ENCODE measurements at regions not wholly inside any gene's neighbourhood (a gene's known extent, or its start where the extent isn't known, plus 50 kb on each side); places are given as distances from the start of the nearest gene placed in this dataset.

DNA sequence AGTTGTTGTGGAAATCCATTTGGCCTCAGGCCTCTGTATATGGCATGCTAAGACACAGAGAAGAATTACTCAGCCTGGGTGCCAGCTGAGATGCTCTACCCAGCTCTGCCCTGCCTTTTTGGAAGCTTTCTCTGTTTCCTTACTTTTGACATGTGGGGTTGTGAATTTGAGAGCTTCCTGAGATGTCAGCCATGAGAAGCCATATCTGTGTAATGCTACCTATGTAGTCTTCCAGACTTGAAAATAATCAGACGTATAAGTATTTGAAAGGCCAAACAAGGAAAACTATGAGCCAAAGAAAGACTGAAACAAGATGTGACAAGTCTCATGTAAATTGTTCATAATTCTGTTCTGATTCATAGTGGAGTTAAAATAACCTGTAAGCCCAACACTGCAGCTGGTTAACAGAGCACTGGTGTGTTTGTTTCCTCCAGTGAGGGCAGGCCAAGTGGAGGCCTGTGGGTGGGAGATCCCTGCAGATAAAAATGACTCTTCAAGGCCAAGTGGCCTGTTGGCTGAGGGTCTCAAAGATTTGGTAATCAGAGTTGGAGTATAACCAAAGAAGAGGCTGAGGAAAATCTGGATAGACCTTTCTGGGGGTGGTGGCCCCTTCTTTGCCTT lies 94.0 kb downstream of the TMX1 start:
- no peak for DNase-seq
- no peaks in the 10 kb centered on the region for H3K9me3 ChIP-seq
- FAIRE-seq: no peak
- no peaks in the 10 kb centered on the region for H3K36me3 ChIP-seq
- H3K27me3 ChIP-seq: no peaks in the 10 kb centered on the region
- no peak overlapping the region for H3K27ac ChIP-seq
- 86 to 90% methylated on average over 1 of the region's 1 CpG for WGBS, 2 donors
- ATAC-seq: peak in 2 of 4 donors; percentile 34 to 36
- intact Hi-C loops (cut with DNase I): no loop called here
- TF ChIP-seq, protein P1, sequence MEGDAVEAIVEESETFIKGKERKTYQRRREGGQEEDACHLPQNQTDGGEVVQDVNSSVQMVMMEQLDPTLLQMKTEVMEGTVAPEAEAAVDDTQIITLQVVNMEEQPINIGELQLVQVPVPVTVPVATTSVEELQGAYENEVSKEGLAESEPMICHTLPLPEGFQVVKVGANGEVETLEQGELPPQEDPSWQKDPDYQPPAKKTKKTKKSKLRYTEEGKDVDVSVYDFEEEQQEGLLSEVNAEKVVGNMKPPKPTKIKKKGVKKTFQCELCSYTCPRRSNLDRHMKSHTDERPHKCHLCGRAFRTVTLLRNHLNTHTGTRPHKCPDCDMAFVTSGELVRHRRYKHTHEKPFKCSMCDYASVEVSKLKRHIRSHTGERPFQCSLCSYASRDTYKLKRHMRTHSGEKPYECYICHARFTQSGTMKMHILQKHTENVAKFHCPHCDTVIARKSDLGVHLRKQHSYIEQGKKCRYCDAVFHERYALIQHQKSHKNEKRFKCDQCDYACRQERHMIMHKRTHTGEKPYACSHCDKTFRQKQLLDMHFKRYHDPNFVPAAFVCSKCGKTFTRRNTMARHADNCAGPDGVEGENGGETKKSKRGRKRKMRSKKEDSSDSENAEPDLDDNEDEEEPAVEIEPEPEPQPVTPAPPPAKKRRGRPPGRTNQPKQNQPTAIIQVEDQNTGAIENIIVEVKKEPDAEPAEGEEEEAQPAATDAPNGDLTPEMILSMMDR (IDR thresholded peaks at IDR 0.05): no peak
- no peaks in the 10 kb centered on the region for H3K4me1 ChIP-seq
- no peak overlapping the region for H3K4me3 ChIP-seq

DNA sequence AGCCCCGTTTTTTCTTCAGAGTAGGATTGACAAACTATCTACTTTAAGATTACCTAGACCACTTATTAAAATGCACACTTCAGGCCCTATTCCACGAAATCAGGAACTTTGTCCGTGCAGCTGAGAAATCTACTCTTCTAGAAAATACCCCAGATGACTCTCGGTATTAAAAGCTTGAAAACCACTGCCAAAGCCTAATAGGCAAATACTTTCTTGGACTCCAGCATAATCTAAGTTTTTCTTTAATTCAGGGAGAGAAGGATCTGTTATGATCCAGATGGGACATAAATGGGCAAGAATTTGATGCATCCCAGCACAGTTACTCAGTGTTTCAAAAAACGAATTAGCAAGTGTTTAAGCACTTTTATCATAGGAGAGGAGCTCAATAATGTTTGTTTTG lies 94.5 kb downstream of the TMX1 start:
- no peak for ATAC-seq
- no peaks in the 10 kb centered on the region for H3K9me3 ChIP-seq
- no peaks in the 10 kb centered on the region for H3K36me3 ChIP-seq
- H3K4me3 ChIP-seq: no peak overlapping the region
- WGBS, 2 donors: 58 to 73% methylated on average over 5 of the region's 5 CpGs
- no peak for FAIRE-seq
- TF ChIP-seq, protein P1 (IDR thresholded peaks at IDR 0.05): no peak
- no peaks in the 10 kb centered on the region for H3K4me1 ChIP-seq
- no peak for DNase-seq
- H3K27me3 ChIP-seq: no peaks in the 10 kb centered on the region
- intact Hi-C loops (cut with DNase I): no loop called here
- no peak overlapping the region for H3K27ac ChIP-seq

DNA sequence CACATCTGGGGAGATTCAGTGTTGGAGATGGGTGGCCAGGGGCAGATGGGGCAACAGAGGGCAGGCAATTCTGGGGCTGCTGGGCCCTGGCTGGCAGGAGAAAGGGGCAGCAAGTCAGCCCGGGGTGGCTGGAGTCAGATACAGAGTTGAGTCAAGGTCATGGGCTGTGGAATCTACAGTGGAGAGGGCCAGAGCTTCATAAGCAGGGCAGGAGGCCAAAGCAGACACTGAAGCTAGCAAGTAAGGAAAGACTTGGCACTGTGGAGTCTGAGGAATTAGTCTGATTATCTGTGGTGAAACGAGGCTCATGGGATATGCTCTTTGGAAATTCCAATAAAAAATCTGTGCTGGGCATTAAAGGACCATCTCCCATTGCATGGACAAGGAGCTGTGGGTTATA lies 95.5 kb downstream of the TMX1 start:
- 14 to 19% methylated on average over 2 of the region's 2 CpGs for WGBS, 2 donors

DNA sequence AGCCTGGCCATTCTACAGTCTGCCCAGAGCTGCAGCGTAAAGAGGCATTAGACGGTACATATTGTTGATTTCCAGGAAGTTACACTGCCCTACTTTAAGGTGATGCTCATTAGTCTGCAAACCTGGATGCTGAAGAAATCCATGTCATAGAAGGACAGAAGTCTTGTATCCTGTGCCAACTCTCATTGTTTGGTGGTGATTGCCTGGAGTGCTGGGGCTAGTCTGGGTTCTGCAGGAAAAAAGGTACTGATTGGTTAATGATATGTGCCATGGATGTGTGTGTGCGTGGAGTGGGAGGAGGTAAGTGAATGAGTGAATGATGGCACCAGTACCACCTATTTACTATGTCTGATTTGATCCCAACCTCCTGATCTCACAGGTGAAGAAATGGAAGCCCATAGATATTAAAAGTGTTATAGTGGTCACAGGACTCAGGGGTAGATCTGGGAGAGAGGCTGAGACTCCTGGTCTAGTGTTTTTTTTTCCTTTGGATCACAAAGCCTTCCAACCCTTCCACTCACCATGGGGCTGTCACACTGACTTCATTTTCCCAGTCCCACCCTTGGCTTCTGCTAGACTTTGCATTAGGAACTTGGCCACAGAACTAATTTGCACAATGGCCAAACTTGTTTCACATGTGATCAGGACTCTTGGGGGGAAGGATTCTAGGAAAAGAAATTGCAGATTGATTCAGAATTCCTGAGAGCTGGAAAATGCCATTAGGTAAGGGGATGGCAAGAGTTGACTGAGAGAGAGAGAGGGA lies 96.1 kb downstream of the TMX1 start:
- Histone ChIP-seq H3K27ac (no peak overlapping the region), H3K36me3 (no peaks in the 10 kb centered on the region), H3K4me3 (no peak overlapping the region), H3K9me3 (no peaks in the 10 kb centered on the region), H3K4me1 (no peaks in the 10 kb centered on the region), H3K27me3 (no peaks in the 10 kb centered on the region)
- intact Hi-C loops (cut with DNase I): no loop called here
- TF ChIP-seq, protein P1 (IDR thresholded peaks at IDR 0.05): no peak
- WGBS, 2 donors: 94 to 98% methylated on average over 3 of the region's 3 CpGs
- FAIRE-seq (no peak), DNase-seq (no peak), ATAC-seq (no peak)

More for the DNA sequence above, 95.5 kb downstream of the TMX1 start:
- peak in 2 of 4 donors; percentile 37 to 71 for ATAC-seq
- H3K27ac ChIP-seq: no peak overlapping the region
- no peaks in the 10 kb centered on the region for H3K36me3 ChIP-seq
- H3K27me3 ChIP-seq: no peaks in the 10 kb centered on the region
- H3K4me1 ChIP-seq: no peaks in the 10 kb centered on the region
- H3K4me3 ChIP-seq: no peak overlapping the region
- intact Hi-C loops (cut with DNase I): no loop called here
- no peak for DNase-seq
- FAIRE-seq: no peak
- H3K9me3 ChIP-seq: no peaks in the 10 kb centered on the region
- TF ChIP-seq, protein P1 (IDR thresholded peaks at IDR 0.05): no peak

DNA sequence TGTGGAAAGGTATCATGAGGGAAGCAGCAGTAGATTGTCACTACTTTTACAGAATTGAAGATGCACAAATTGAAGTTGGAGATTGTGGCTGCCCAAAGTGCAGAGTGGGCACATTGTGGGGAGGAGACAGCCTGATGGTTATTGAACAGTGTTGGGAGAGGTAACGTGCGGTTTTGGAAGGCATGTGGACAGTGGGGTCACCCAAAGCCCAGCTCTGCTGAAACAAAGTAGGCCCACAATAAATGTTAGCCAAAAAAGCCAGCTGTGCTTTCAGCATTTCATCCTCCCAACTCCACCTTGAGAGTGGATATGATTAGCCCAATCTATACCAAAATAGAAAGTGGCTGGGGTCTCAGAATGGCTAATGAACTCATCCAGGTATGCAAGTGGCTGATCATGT lies 96.7 kb downstream of the TMX1 start:
- Histone ChIP-seq H3K4me3 (no peak overlapping the region), H3K36me3 (no peaks in the 10 kb centered on the region), H3K9me3 (no peaks in the 10 kb centered on the region), H3K27ac (no peak overlapping the region), H3K27me3 (no peaks in the 10 kb centered on the region), H3K4me1 (no peaks in the 10 kb centered on the region)
- intact Hi-C loops (cut with DNase I): no loop called here
- no peak for FAIRE-seq
- 64 to 66% methylated on average over 2 of the region's 2 CpGs for WGBS, 2 donors
- TF ChIP-seq, protein P1 (IDR thresholded peaks at IDR 0.05): no peak
- no peak for ATAC-seq
- DNase-seq: no peak
